NOMO-1 treated with DMSO at 0.1 percent for 48 hours (cell line): ENCODE measurements at regions not wholly inside any gene's neighbourhood (a gene's known extent, or its start where the extent isn't known, plus 50 kb on each side); places are given as distances from the start of the nearest gene placed in this dataset.

ENCODE experiments used
- DNase-seq: peaks from one replicate; lab custom pipeline; 2025; ENCODE audit not compliant: unreplicated experiment; lab: John Stamatoyannopoulos, UW

GRCh38 chr1:2914702-2915101 is 106.6 kb upstream of the ACTRT2 start:
- DNase-seq: no peak

- no peak for DNase-seq
Observed at GRCh38 chr1:2916153-2916552, 105.1 kb upstream of the ACTRT2 start.

- no peak for DNase-seq
Observed at GRCh38 chr1:2916706-2917105, 104.6 kb upstream of the ACTRT2 start.

- DNase-seq: no peak
Observed at GRCh38 chr1:2917284-2917683, 104.0 kb upstream of the ACTRT2 start.

GRCh38 chr1:2918441-2918840 is 102.8 kb upstream of the ACTRT2 start:
- DNase-seq: no peak

- no peak for DNase-seq
Observed at GRCh38 chr1:2919841-2920240, 101.4 kb upstream of the ACTRT2 start.

- no peak for DNase-seq
Observed at GRCh38 chr1:2920421-2921015, 100.7 kb upstream of the ACTRT2 start.

GRCh38 chr1:2921970-2922686 is 99.1 kb upstream of the ACTRT2 start:
- DNase-seq: no peak

GRCh38 chr1:2923351-2923750 is 97.9 kb upstream of the ACTRT2 start:
- DNase-seq: no peak

GRCh38 chr1:2925291-2925690 is 96.0 kb upstream of the ACTRT2 start:
- no peak for DNase-seq

GRCh38 chr1:2925918-2926317 is 95.3 kb upstream of the ACTRT2 start:
- no peak for DNase-seq

GRCh38 chr1:2926447-2927055 is 94.7 kb upstream of the ACTRT2 start:
- DNase-seq: no peak

- DNase-seq: peak; percentile 82
Observed at GRCh38 chr1:2927393-2928360, 93.6 kb upstream of the ACTRT2 start.

- DNase-seq: no peak
Observed at GRCh38 chr1:2928366-2929325, 92.6 kb upstream of the ACTRT2 start.

- DNase-seq: no peak
Observed at GRCh38 chr1:2929335-2929734, 91.9 kb upstream of the ACTRT2 start.

- no peak for DNase-seq
Observed at GRCh38 chr1:2930016-2930815, 91.1 kb upstream of the ACTRT2 start.

- no peak for DNase-seq
Observed at GRCh38 chr1:2930913-2931723, 90.1 kb upstream of the ACTRT2 start.

- DNase-seq: no peak
Observed at GRCh38 chr1:2931724-2932401, 89.4 kb upstream of the ACTRT2 start.
